ENCODE measurements at regions not wholly inside any gene's neighbourhood (a gene's known extent, or its start where the extent isn't known, plus 50 kb on each side); places are given as distances from the start of the nearest gene placed in this dataset.
"Not testable (repeated sequence)": the region's sequence is repeated elsewhere in the genome, so short reads cannot be mapped to it uniquely, and the experiment has no call there.

DNA sequence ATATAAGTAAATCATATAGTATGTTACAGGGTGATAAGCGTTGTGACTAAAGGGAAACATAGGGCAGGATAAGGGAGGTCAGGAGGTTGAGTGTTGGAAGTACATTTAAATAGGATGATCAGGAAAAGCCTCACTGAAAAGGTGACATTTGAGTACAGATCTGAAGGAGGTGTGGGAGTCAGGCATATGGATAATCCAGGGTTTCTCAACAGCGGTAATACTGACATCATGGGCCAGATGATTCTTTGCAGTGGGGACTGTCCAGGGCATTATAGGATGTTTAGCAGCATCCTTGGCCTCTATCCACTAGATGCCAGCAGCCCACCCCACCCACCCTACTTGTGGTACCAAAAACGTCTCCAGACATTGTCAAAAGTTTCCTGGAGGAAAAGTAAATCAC, 292.6 kb upstream of the PREP start:
- H3K27me3 ChIP-seq (ENCODE audit: control insufficient read depth, insufficient read depth, low read length), result no peaks in the 10 kb centered on the region
- H3K9ac ChIP-seq (ENCODE audit: low read length), result no peak overlapping the region
- no peak overlapping the region for H3K4me3 ChIP-seq (ENCODE audit: low read depth, low read length)
- no peak overlapping the region for H3K27ac ChIP-seq (ENCODE audit: low read depth, low read length)
- H3K4me1 ChIP-seq (ENCODE audit: control insufficient read depth, insufficient read depth, low read length), result peaks cover 19% of the 10 kb centered on the region
- H3K36me3 ChIP-seq (ENCODE audit: control insufficient read depth, insufficient read depth, low read length), result no peaks in the 10 kb centered on the region
- H3K9me3 ChIP-seq (ENCODE audit: control insufficient read depth, insufficient read depth, low read depth, low read length), result 0 out of 2 replicates have a peak, but pooled peaks cover 2% of the 10 kb centered on the region

DNA sequence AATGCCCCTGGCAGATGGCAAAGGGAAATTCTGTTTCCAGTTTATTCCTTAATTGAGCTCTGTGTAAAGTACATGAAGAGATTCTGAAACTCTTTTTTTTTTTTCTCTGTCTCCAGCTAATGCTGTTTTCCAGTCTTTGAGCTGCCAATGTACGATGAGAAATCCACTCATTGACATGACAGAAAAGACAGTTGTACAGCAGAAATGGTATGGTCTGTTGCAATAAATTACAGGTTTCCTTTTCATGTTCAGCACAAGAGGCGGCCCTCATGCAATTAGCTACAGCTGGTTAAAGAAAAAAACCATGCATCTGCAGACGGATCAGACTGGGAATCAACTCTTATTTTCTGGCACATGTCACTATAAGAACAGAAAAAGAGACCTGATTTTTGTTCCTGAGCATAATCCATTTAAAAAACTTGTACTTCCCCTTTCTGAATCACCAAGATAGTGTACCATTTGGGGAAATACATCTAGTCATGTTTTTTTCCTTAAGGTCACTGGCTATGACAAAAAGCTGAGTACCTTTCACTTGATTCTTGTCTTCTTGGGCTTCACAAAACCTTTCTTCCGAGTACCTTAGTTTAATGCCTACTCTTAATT, 289.8 kb upstream of the PREP start:
- Histone ChIP-seq H3K4me3 (ENCODE audit: low read depth, low read length) (no peak overlapping the region), H3K9me3 (ENCODE audit: control insufficient read depth, insufficient read depth, low read depth, low read length) (peaks cover 18% of the 10 kb centered on the region), H3K27ac (ENCODE audit: low read depth, low read length) (no peak overlapping the region), H3K4me1 (ENCODE audit: control insufficient read depth, insufficient read depth, low read length) (peaks cover 10% of the 10 kb centered on the region), H3K27me3 (ENCODE audit: control insufficient read depth, insufficient read depth, low read length) (no peaks in the 10 kb centered on the region), H3K9ac (ENCODE audit: low read length) (no peak overlapping the region), H3K36me3 (ENCODE audit: control insufficient read depth, insufficient read depth, low read length) (no peaks in the 10 kb centered on the region)

DNA sequence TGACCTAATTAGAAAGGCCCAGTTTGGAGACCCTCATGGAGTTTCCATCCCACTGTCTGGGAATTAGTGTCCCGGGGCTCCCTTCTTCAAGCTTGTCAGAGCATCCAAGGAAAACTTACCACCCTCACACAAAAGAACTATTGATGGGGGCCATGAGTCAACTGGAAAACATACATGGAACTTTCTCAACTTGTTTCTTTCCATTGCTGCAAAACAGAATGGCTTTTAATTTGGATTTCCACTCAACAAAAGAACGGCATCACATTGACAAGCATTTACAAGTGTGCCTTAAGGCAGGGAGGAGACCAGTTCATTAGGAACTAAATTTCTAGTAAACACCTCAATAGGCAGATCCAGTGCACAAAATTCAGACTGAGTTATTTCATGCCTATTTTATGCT, 289.1 kb upstream of the PREP start:
- Histone ChIP-seq H3K9ac (ENCODE audit: low read length) (no peak overlapping the region), H3K27me3 (ENCODE audit: control insufficient read depth, insufficient read depth, low read length) (no peaks in the 10 kb centered on the region), H3K9me3 (ENCODE audit: control insufficient read depth, insufficient read depth, low read depth, low read length) (peaks cover 25% of the 10 kb centered on the region), H3K4me1 (ENCODE audit: control insufficient read depth, insufficient read depth, low read length) (peaks cover 3% of the 10 kb centered on the region), H3K36me3 (ENCODE audit: control insufficient read depth, insufficient read depth, low read length) (no peaks in the 10 kb centered on the region), H3K4me3 (ENCODE audit: low read depth, low read length) (no peak overlapping the region), H3K27ac (ENCODE audit: low read depth, low read length) (no peak overlapping the region)

DNA sequence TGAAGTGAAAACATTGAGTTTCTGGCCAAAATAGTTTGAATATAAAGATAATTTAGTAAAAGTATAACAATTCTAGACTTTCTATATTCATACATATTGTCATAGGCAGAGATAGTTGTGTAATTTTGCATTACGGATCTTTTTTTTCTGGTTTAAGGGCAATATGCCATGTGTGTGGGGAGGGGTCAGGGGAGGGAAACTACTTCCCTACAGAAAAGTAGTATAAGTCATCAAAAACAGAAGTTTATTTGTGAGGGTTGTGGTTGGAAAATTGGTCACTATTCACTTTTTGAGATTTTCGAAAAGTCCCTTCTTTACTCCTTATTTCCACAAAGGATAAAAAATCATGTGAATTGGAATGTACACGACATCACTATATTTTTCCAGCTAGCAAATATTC, 288.2 kb upstream of the PREP start:
- no peaks in the 10 kb centered on the region for H3K27me3 ChIP-seq (ENCODE audit: control insufficient read depth, insufficient read depth, low read length)
- no peaks in the 10 kb centered on the region for H3K4me1 ChIP-seq (ENCODE audit: control insufficient read depth, insufficient read depth, low read length)
- no peak overlapping the region for H3K4me3 ChIP-seq (ENCODE audit: low read depth, low read length)
- no peaks in the 10 kb centered on the region for H3K36me3 ChIP-seq (ENCODE audit: control insufficient read depth, insufficient read depth, low read length)
- H3K27ac ChIP-seq (ENCODE audit: low read depth, low read length), result no peak overlapping the region
- H3K9ac ChIP-seq (ENCODE audit: low read length), result no peak overlapping the region
- peaks cover 28% of the 10 kb centered on the region for H3K9me3 ChIP-seq (ENCODE audit: control insufficient read depth, insufficient read depth, low read depth, low read length)

DNA sequence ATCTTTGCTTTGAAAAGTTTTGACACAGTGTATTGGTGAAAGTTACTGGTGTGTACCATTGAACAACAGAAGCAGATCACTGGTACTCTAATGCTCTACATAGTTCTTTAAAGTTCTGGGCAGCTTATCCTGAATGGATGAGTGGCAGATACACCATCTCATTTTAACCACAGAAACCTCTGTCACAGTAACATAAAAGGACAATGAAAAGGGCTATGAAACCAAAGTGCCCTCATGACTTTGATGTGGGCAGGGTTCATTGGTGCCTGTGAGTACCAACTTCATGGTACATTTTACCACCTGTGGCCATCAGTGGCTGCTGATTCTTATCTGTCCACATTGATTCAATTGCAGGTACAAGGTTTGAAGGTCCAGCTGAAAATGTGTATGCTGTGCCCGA, 285.7 kb upstream of the PREP start:
- Histone ChIP-seq H3K4me3 (ENCODE audit: low read depth, low read length) (no peak overlapping the region), H3K27ac (ENCODE audit: low read depth, low read length) (no peak overlapping the region), H3K27me3 (ENCODE audit: control insufficient read depth, insufficient read depth, low read length) (no peaks in the 10 kb centered on the region), H3K4me1 (ENCODE audit: control insufficient read depth, insufficient read depth, low read length) (no peaks in the 10 kb centered on the region), H3K9me3 (ENCODE audit: control insufficient read depth, insufficient read depth, low read depth, low read length) (peaks cover 33% of the 10 kb centered on the region), H3K9ac (ENCODE audit: low read length) (no peak overlapping the region), H3K36me3 (ENCODE audit: control insufficient read depth, insufficient read depth, low read length) (no peaks in the 10 kb centered on the region)

DNA sequence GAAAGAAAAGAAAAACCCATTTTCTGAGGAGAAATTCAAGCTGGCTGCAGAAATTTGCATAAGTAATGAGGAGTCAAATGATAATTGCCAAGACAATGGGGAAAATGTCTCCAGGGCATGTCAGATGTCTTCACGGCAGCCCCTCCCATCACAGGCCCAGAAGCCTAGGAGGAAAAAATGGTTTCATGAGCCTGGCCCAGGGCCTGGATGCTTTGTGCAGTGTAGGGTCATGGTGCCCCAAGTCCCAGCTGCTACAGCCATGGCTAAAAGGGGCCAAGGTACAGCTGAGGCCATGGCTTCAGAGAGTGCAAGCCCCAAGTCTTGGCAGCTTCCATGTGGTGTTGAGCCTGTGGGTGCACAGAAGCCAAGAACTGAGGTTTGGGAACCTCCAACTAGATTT, 283.9 kb upstream of the PREP start:
- H3K4me3 ChIP-seq (ENCODE audit: low read depth, low read length); H3K36me3 ChIP-seq (ENCODE audit: control insufficient read depth, insufficient read depth, low read length); H3K4me1 ChIP-seq (ENCODE audit: control insufficient read depth, insufficient read depth, low read length); H3K27ac ChIP-seq (ENCODE audit: low read depth, low read length); H3K9ac ChIP-seq (ENCODE audit: low read length); H3K27me3 ChIP-seq (ENCODE audit: control insufficient read depth, insufficient read depth, low read length): not testable (repeated sequence)
- peaks cover 34% of the 10 kb centered on the region for H3K9me3 ChIP-seq (ENCODE audit: control insufficient read depth, insufficient read depth, low read depth, low read length)

DNA sequence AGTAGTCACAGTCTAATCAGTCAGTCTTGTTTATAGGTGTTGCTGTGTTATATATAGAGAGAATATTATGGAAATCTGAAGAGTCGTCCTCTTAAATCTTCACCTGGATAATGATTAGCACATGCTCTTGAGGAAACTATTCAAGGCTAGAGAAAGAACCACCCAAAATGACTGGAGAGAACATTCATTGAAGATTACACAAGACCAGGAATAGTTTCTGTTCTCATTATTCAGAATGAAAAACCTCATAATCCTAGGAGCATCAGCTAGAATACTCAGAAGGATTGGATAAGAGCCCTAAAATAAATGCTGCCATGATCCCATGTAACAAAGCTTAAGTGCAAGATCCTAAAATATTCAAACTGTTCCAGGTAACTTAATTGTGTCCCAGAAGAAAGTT, 278.2 kb upstream of the PREP start:
- no peaks in the 10 kb centered on the region for H3K4me1 ChIP-seq (ENCODE audit: control insufficient read depth, insufficient read depth, low read length)
- H3K4me3 ChIP-seq (ENCODE audit: low read depth, low read length), result no peak overlapping the region
- no peaks in the 10 kb centered on the region for H3K27me3 ChIP-seq (ENCODE audit: control insufficient read depth, insufficient read depth, low read length)
- H3K9me3 ChIP-seq (ENCODE audit: control insufficient read depth, insufficient read depth, low read depth, low read length), result peaks cover 7% of the 10 kb centered on the region; the same call in 1 of the 2 replicates
- H3K9ac ChIP-seq (ENCODE audit: low read length), result no peak overlapping the region
- no peak overlapping the region for H3K27ac ChIP-seq (ENCODE audit: low read depth, low read length)
- no peaks in the 10 kb centered on the region for H3K36me3 ChIP-seq (ENCODE audit: control insufficient read depth, insufficient read depth, low read length)

DNA sequence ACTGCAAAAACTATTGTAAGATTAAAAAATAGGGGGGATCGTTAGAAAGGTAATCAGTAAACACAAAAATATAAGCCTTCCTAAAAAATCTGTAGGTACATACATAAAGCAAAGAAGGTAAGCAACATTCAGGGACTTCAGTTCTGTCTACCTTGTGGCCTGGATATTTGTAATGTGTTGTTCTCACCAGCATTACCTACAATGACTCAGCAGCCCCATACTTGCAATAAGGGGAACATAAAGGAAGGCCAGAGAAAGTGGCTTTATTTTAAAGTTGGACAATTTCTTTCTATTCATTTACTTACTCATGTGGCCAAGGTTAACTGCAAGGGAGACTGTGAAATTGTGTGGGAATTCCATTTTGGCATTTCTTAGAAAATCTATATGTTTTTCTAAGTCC, 277.2 kb upstream of the PREP start:
- H3K4me3 ChIP-seq (ENCODE audit: low read depth, low read length), result no peak overlapping the region
- H3K9ac ChIP-seq (ENCODE audit: low read length), result no peak overlapping the region
- H3K9me3 ChIP-seq (ENCODE audit: control insufficient read depth, insufficient read depth, low read depth, low read length), result peaks cover 4% of the 10 kb centered on the region; the same call in 1 of the 2 replicates
- no peaks in the 10 kb centered on the region for H3K36me3 ChIP-seq (ENCODE audit: control insufficient read depth, insufficient read depth, low read length)
- H3K27me3 ChIP-seq (ENCODE audit: control insufficient read depth, insufficient read depth, low read length), result no peaks in the 10 kb centered on the region
- H3K4me1 ChIP-seq (ENCODE audit: control insufficient read depth, insufficient read depth, low read length), result no peaks in the 10 kb centered on the region
- no peak overlapping the region for H3K27ac ChIP-seq (ENCODE audit: low read depth, low read length)

DNA sequence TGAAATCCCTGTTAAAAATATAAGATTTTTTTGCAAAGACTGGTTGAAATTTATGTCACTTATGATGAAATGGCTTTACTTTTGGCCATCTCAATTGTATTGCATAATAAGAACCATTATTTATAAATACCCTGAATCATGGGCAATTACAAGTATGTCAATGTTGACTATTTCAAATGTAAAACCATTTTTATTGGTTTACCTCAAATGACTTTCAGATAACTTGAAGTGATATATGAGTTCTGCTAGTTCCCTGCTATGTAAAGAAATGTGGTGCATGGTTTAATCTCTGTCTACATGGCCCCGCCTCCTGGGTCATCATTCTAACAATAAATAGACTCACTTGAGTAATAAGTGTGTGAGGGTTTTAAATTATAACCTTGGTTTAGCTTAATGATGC, 275.6 kb upstream of the PREP start:
- H3K27me3 ChIP-seq (ENCODE audit: control insufficient read depth, insufficient read depth, low read length), result no peaks in the 10 kb centered on the region
- H3K4me3 ChIP-seq (ENCODE audit: low read depth, low read length), result no peak overlapping the region
- H3K36me3 ChIP-seq (ENCODE audit: control insufficient read depth, insufficient read depth, low read length), result no peaks in the 10 kb centered on the region
- no peaks in the 10 kb centered on the region for H3K4me1 ChIP-seq (ENCODE audit: control insufficient read depth, insufficient read depth, low read length)
- H3K9me3 ChIP-seq (ENCODE audit: control insufficient read depth, insufficient read depth, low read depth, low read length), result 0 out of 2 replicates have a peak, but pooled peaks cover 2% of the 10 kb centered on the region
- H3K27ac ChIP-seq (ENCODE audit: low read depth, low read length), result no peak overlapping the region
- no peak overlapping the region for H3K9ac ChIP-seq (ENCODE audit: low read length)

DNA sequence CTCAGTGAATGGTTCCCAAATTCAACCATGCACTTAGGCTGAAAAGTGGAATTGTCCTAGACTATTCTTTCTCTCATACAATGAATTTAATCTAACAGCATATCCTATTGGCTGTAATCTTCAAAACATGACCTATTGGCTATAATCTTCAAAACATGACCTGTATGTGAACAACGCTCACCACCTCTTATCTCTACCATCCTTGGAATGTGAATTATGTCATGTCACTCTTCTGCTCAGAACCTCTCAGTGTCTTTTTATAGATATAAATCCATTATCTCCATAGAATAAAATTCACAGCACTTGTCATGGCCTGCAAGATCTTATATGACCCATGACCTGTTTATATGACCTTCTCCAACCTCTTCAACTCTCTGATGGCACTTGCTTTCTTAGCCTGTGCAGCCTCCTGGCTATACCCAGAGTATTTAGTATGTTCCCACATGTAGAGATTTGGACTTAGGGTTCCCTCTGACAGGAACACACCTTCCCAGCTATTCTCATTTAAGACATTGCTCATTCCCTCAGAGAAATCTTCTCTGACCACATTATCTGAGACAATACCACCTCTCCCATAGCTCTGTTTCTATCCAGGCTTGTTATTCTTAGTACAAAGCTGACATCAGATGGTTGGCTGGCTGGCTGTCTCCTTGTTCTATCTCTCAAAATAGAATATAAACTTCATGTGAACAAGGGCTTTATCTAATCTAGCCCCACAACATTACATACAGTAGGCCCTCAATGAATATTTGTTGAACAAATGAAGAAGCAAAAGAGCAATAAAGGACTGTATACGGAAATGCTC, 275.0 kb upstream of the PREP start:
- Histone ChIP-seq H3K27me3 (ENCODE audit: control insufficient read depth, insufficient read depth, low read length) (no peaks in the 10 kb centered on the region), H3K9me3 (ENCODE audit: control insufficient read depth, insufficient read depth, low read depth, low read length) (0 out of 2 replicates have a peak, but pooled peaks cover 2% of the 10 kb centered on the region), H3K27ac (ENCODE audit: low read depth, low read length) (no peak overlapping the region), H3K4me1 (ENCODE audit: control insufficient read depth, insufficient read depth, low read length) (no peaks in the 10 kb centered on the region), H3K36me3 (ENCODE audit: control insufficient read depth, insufficient read depth, low read length) (no peaks in the 10 kb centered on the region), H3K4me3 (ENCODE audit: low read depth, low read length) (no peak overlapping the region), H3K9ac (ENCODE audit: low read length) (no peak overlapping the region)

DNA sequence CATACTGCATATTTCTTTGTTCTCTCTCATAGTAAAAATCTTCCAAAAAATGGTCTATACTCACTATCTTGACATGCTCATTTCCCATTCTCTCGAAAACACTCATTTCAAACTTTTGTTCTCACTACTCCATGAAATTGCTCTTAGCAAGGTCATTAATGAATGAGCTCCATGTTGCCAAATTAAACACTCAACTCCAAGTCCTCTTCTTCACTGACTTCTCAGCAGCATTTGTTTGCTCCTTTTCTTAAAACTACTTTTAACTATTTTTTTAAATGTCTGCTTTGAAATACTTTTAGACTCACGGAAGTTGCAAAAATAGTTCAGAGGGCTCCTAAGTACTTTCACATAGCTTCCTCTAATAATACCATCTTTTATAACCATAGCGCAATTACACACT, 274.0 kb upstream of the PREP start:
- Histone ChIP-seq H3K27ac (ENCODE audit: low read depth, low read length) (no peak overlapping the region), H3K4me1 (ENCODE audit: control insufficient read depth, insufficient read depth, low read length) (no peaks in the 10 kb centered on the region)

More for the DNA sequence above, 274.0 kb upstream of the PREP start:
- Histone ChIP-seq H3K36me3 (ENCODE audit: control insufficient read depth, insufficient read depth, low read length) (no peaks in the 10 kb centered on the region), H3K9ac (ENCODE audit: low read length) (no peak overlapping the region), H3K9me3 (ENCODE audit: control insufficient read depth, insufficient read depth, low read depth, low read length) (0 out of 2 replicates have a peak, but pooled peaks cover 2% of the 10 kb centered on the region), H3K4me3 (ENCODE audit: low read depth, low read length) (no peak overlapping the region), H3K27me3 (ENCODE audit: control insufficient read depth, insufficient read depth, low read length) (no peaks in the 10 kb centered on the region)

Measured in HUES6 (cell line).